T-cell (primary cell): ENCODE measurements at regions not wholly inside any gene's neighbourhood (a gene's known extent, or its start where the extent isn't known, plus 50 kb on each side); places are given as distances from the start of the nearest gene placed in this dataset.

Source experiments
- ATAC-seq, 4 experiments: fragments of 200-7000 bp in 3 of 4; fragments of 150-1000 bp in 1 of 4; cut with Tn5 transposase; replicated peaks in 1 of 4; 1 replicate in 3 of 4; 2 replicates in 1 of 4; pipeline ENCODE4 v1.10.0; 2021; ENCODE audit warnings: moderate library complexity in 3 of 4, mild to moderate bottlenecking in 2 of 4, moderate number of reproducible peaks in 1 of 4
- CTCF ChIA-PET, 2 donors: fragments of 300-600 bp; sonication (Branson Sonifier 250); formaldehyde crosslinking; loops; one replicate each; lab custom pipeline; 2022; ENCODE audit warnings: antibody characterized with exemption in 2 of 2; lab: Charles Lee
- POLR2A ChIA-PET, 2 donors: fragments of 300-600 bp; sonication (Branson Sonifier 250); formaldehyde crosslinking; loops; one replicate each; lab custom pipeline; 2022; ENCODE audit warnings: antibody characterized with exemption in 2 of 2; lab: Charles Lee
- DNase-seq, 35 experiments: peaks; one replicate each; pipeline versions ENCODE4 v3.0.0 to v3.0.0-alpha.2; 2013 to 2023
- H3K27ac ChIP-seq: one replicate; pipeline ENCODE4 v1.5.1; 2013; ENCODE audit warnings: low read length
- H3K27me3 ChIP-seq, 2 experiments: replicated peaks in 1 of 2; 1 replicate in 1 of 2; 2 replicates in 1 of 2; pipeline versions ENCODE4 v1.6.1 to v1.7.0; 2013; ENCODE audit warnings: low read length in 1 of 2, mixed read lengths in 1 of 2; ENCODE audit not compliant: control insufficient read depth in 2 of 2, insufficient read depth in 2 of 2; ENCODE audit errors: extremely low read depth in 1 of 2
- H3K36me3 ChIP-seq, 2 donors: 1 replicate in 1 of 2; 2 replicates in 1 of 2; pipeline versions ENCODE4 v1.6.1 to v1.7.0; 2013; ENCODE audit warnings: low read length in 1 of 2; ENCODE audit not compliant: control insufficient read depth in 2 of 2, insufficient read depth in 1 of 2; ENCODE audit errors: extremely low read depth in 1 of 2
- H3K4me1 ChIP-seq, 2 experiments: 1 replicate in 1 of 2; 2 replicates in 1 of 2; pipeline versions ENCODE4 v1.6.1 to v1.7.0; 2013; ENCODE audit warnings: low read length in 2 of 2, mixed read lengths in 1 of 2; ENCODE audit not compliant: insufficient read depth in 2 of 2, control insufficient read depth in 1 of 2; ENCODE audit errors: extremely low read depth in 1 of 2
- H3K4me3 ChIP-seq, 2 donors: 1 replicate in 1 of 2; 2 replicates in 1 of 2; pipeline versions ENCODE4 v1.5.1 to v1.7.0; 2013; ENCODE audit warnings: mild to moderate bottlenecking in 2 of 2, low read length in 1 of 2, moderate library complexity in 1 of 2; ENCODE audit not compliant: control insufficient read depth in 1 of 2; ENCODE audit errors: extremely low read depth in 1 of 2
- H3K9me3 ChIP-seq: 2 replicates; pipeline ENCODE4 v1.7.0; 2013
- H3K27ac Mint-ChIP-seq, 2 donors: one replicate each; pipeline ENCODE4 v1.8.0; 2020 to 2021; ENCODE audit warnings: mild to moderate bottlenecking in 2 of 2, mixed read lengths in 2 of 2
- H3K27me3 Mint-ChIP-seq, 2 donors: one replicate each; pipeline ENCODE4 v1.8.0; 2021 to 2022; ENCODE audit warnings: mixed read lengths in 2 of 2
- H3K36me3 Mint-ChIP-seq: one replicate; pipeline ENCODE4 v1.8.0; 2021; ENCODE audit warnings: mixed read lengths
- H3K4me1 Mint-ChIP-seq, 3 donors: one replicate each; pipeline ENCODE4 v1.8.0; 2020 to 2022; ENCODE audit warnings: mixed read lengths in 3 of 3, mild to moderate bottlenecking in 1 of 3
- H3K4me3 Mint-ChIP-seq, 3 donors: one replicate each; pipeline ENCODE4 v1.8.0; 2020 to 2022; ENCODE audit warnings: mild to moderate bottlenecking in 3 of 3, mixed read lengths in 3 of 3, moderate library complexity in 3 of 3
- H3K9me3 Mint-ChIP-seq, 3 donors: one replicate each; pipeline ENCODE4 v1.8.0; 2020 to 2022; ENCODE audit warnings: mixed read lengths in 3 of 3
- WGBS: methylation state at CpG from one replicate; pipeline ENCODE4 v1.1.5; 2013; ENCODE audit warnings: missing lambda C conversion rate; ENCODE audit not compliant: insufficient coverage; 5-methylcytosine and 5-hydroxymethylcytosine counted together

DNA sequence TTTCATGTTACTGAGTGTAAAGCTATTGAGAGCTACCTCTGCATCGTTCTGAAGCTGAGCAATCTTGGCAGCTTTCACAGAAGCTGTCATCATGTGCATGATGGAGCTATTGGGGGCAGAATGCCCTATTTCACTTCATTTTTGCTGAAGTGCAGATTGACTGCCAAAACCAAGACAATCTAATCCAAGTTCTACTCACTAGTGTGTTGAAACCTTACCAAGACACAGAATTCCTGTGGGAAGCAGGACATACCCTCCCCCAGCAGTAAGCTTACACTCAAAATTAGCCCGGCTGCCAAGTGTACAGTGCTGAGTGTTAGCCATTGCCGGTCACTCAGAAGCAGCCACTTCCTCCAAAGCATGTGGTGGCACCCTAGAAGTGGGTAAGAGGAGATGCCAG, 177.3 kb upstream of the TENT5A start:
- Mint-ChIP-seq H3K36me3 (no peaks in the 10 kb centered on the region), H3K9me3 (peaks cover 0 to 6% (median 0%) of the 10 kb centered on the region in 3 donors), H3K4me1 (no peaks in the 10 kb centered on the region), H3K4me3 (no peak overlapping the region), H3K27ac (no peak overlapping the region), H3K27me3 (no peaks in the 10 kb centered on the region)
- Histone ChIP-seq H3K36me3 (no peaks in the 10 kb centered on the region), H3K4me3 (no peak overlapping the region), H3K27ac (no peak overlapping the region), H3K4me1 (no peaks in the 10 kb centered on the region), H3K27me3 (no peaks in the 10 kb centered on the region), H3K9me3 (no peaks in the 10 kb centered on the region)
- WGBS: no CpG with 5 or more reads among the region's 3 CpGs
- ATAC-seq (no peak), DNase-seq (no peak)
- ChIA-PET CTCF (no interaction called here), POLR2A (no interaction called here)

DNA sequence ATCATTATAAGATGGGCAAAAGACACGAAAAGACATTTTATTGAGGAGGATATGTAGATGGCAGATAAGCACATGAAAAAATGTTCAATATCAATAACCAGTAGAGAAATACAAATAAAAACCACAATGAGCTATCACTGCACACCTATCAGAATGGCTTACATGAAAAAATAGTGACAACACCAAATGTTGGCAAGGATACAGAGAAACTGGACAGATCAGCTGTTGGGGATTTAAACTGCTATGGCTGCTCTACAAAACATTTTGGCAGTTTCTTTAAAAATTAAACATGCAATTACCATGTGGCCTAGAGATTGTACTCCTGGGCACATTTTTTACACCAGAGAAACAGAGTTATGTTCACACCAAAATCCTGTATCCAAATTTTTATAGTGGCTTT, 172.7 kb upstream of the TENT5A start:
- H3K4me3 ChIP-seq: no peak overlapping the region
- CTCF ChIA-PET: no interaction called here

GRCh38 chr6:81909981-81910900, 157.8 kb upstream of the TENT5A start:
- no peak overlapping the region for H3K27ac ChIP-seq
- no peak overlapping the region for H3K4me3 ChIP-seq
- H3K36me3 ChIP-seq: no peaks in the 10 kb centered on the region
- ATAC-seq (no peak), DNase-seq (no peak)
- Mint-ChIP-seq H3K9me3 (peaks cover 0 to 3% (median 0%) of the 10 kb centered on the region in 3 donors), H3K4me3 (no peak overlapping the region), H3K4me1 (no peaks in the 10 kb centered on the region), H3K36me3 (no peaks in the 10 kb centered on the region), H3K27ac (no peak overlapping the region), H3K27me3 (no peaks in the 10 kb centered on the region)
- no peaks in the 10 kb centered on the region for H3K27me3 ChIP-seq
- no peaks in the 10 kb centered on the region for H3K4me1 ChIP-seq
- no peaks in the 10 kb centered on the region for H3K9me3 ChIP-seq
- CTCF ChIA-PET: no interaction called here
- 83% methylated on average over 1 of the region's 5 CpGs for WGBS
- POLR2A ChIA-PET: no interaction called here

More for the DNA sequence above, 172.7 kb upstream of the TENT5A start:
- H3K4me3 Mint-ChIP-seq: no peak overlapping the region
- Histone ChIP-seq H3K27ac (no peak overlapping the region), H3K27me3 (no peaks in the 10 kb centered on the region), H3K36me3 (no peaks in the 10 kb centered on the region), H3K9me3 (no peaks in the 10 kb centered on the region), H3K4me1 (no peaks in the 10 kb centered on the region)
- no peaks in the 10 kb centered on the region for H3K27me3 Mint-ChIP-seq
- H3K27ac Mint-ChIP-seq: no peak overlapping the region
- WGBS: no CpG with 5 or more reads among the region's 1 CpG
- no peaks in the 10 kb centered on the region for H3K9me3 Mint-ChIP-seq
- POLR2A ChIA-PET: no interaction called here
- no peaks in the 10 kb centered on the region for H3K36me3 Mint-ChIP-seq
- ATAC-seq (no peak), DNase-seq (no peak)
- no peaks in the 10 kb centered on the region for H3K4me1 Mint-ChIP-seq

DNA sequence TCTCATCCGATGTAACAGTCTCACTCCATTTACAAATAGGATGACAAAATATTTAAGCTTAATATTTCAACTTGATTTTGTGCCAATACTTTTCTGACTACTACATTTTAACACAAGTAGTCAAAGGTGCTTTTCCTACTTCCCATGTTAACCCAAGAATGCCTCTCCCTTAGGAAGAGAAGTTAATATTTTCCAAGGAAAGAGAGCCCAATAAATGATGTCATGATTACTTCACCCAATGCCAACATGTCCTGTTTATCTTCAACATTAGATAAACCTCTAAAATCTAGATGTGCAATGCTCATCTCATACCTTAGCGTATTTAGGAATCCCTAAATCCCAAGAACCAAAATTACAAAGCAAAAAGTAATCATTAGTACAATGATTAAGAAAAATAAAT, 156.7 kb upstream of the TENT5A start:
- no peaks in the 10 kb centered on the region for H3K9me3 ChIP-seq
- H3K4me3 Mint-ChIP-seq: no peak overlapping the region
- H3K27me3 Mint-ChIP-seq: no peaks in the 10 kb centered on the region
- no peak for DNase-seq
- CTCF ChIA-PET: no interaction called here
- H3K9me3 Mint-ChIP-seq: no peaks in the 10 kb centered on the region
- H3K27ac ChIP-seq: no peak overlapping the region
- no peaks in the 10 kb centered on the region for H3K36me3 Mint-ChIP-seq
- no CpG with 5 or more reads among the region's 2 CpGs for WGBS
- no peaks in the 10 kb centered on the region for H3K27me3 ChIP-seq
- H3K4me1 Mint-ChIP-seq: no peaks in the 10 kb centered on the region
- no peaks in the 10 kb centered on the region for H3K36me3 ChIP-seq
- no peaks in the 10 kb centered on the region for H3K4me1 ChIP-seq
- H3K4me3 ChIP-seq: no peak overlapping the region
- H3K27ac Mint-ChIP-seq: no peak overlapping the region
- ATAC-seq: no peak
- POLR2A ChIA-PET: no interaction called here

GRCh38 chr6:81906709-81907204, 154.3 kb upstream of the TENT5A start:
- H3K4me1 ChIP-seq: no peaks in the 10 kb centered on the region
- no peaks in the 10 kb centered on the region for H3K36me3 ChIP-seq
- Mint-ChIP-seq H3K4me1 (no peaks in the 10 kb centered on the region), H3K36me3 (no peaks in the 10 kb centered on the region), H3K27ac (no peak overlapping the region), H3K9me3 (peaks cover 6 to 11% (median 6%) of the 10 kb centered on the region in 3 donors), H3K4me3 (no peak overlapping the region), H3K27me3 (no peaks in the 10 kb centered on the region)
- H3K27ac ChIP-seq: no peak overlapping the region
- ChIA-PET POLR2A (no interaction called here), CTCF (no interaction called here)
- H3K27me3 ChIP-seq: no peaks in the 10 kb centered on the region
- no CpG with 5 or more reads among the region's 2 CpGs for WGBS
- DNase-seq (no peak), ATAC-seq (no peak)
- H3K4me3 ChIP-seq: no peak overlapping the region
- no peaks in the 10 kb centered on the region for H3K9me3 ChIP-seq

DNA sequence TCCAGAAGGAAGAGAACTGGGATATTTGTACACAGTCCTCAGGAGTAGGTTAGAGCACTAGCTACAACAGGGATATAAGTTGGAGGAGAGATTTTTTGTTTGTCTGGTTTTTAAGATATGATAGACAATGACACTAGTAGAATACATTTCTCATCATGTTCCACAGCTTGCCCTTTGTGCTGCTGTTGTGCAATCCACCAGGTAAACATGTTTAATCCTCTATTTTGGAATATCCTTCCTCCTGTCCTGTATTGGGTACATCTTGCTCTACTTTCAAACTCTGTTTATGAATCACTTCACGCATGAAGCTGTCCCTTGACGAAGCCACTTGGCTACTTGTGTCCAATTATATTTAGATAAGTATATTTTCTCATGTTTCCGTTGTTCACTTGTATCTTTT, 153.6 kb upstream of the TENT5A start:
- POLR2A ChIA-PET: no interaction called here
- H3K36me3 ChIP-seq: no peaks in the 10 kb centered on the region
- Mint-ChIP-seq H3K27ac (no peak overlapping the region), H3K27me3 (no peaks in the 10 kb centered on the region), H3K4me1 (no peaks in the 10 kb centered on the region), H3K36me3 (no peaks in the 10 kb centered on the region), H3K9me3 (peaks cover 6 to 11% (median 6%) of the 10 kb centered on the region in 3 donors), H3K4me3 (no peak overlapping the region)
- no CpG with 5 or more reads among the region's 3 CpGs for WGBS
- H3K27me3 ChIP-seq: no peaks in the 10 kb centered on the region
- H3K4me3 ChIP-seq: no peak overlapping the region
- no peaks in the 10 kb centered on the region for H3K9me3 ChIP-seq
- no peak for DNase-seq
- ATAC-seq: no peak
- H3K27ac ChIP-seq: no peak overlapping the region
- CTCF ChIA-PET: no interaction called here
- H3K4me1 ChIP-seq: no peaks in the 10 kb centered on the region
